MM.1S (cell line): ENCODE measurements at regions not wholly inside any gene's neighbourhood (a gene's known extent, or its start where the extent isn't known, plus 50 kb on each side); places are given as distances from the start of the nearest gene placed in this dataset.

ENCODE experiments used
- DNase-seq: peaks from one replicate; pipeline ENCODE4 v3.0.0-alpha.2; 2015
- H2AFZ ChIP-seq: fragments of 300-600 bp; sonication (generic); 2 replicates; pipeline ENCODE4 v1.6.0; 2016; ENCODE audit warnings: antibody characterized with exemption, low read length
- H3F3A ChIP-seq: fragments of 300-600 bp; sonication (generic); 2 replicates; pipeline ENCODE4 v1.6.1; 2016; ENCODE audit warnings: mild to moderate bottlenecking, antibody characterized with exemption, low read length, moderate library complexity, mixed read lengths; ENCODE audit not compliant: insufficient read depth
- H3K27ac ChIP-seq: fragments of 300-600 bp; sonication (generic); 2 replicates; pipeline ENCODE4 v1.5.1; 2016; ENCODE audit warnings: mild to moderate bottlenecking, low read length
- H3K27me3 ChIP-seq: fragments of 300-600 bp; sonication (generic); replicated peaks from 2 replicates; pipeline ENCODE4 v1.6.0; 2016; ENCODE audit warnings: low read length; ENCODE audit not compliant: insufficient read depth
- H3K36me3 ChIP-seq: fragments of 300-600 bp; sonication (generic); replicated peaks from 2 replicates; pipeline ENCODE4 v1.6.1; 2016; ENCODE audit warnings: mild to moderate bottlenecking, low read length, mixed read lengths; ENCODE audit not compliant: insufficient read depth
- H3K4me1 ChIP-seq: fragments of 300-600 bp; sonication (generic); 2 replicates; pipeline ENCODE4 v1.6.1; 2016; ENCODE audit warnings: low read length, mixed read lengths
- H3K4me2 ChIP-seq: fragments of 300-600 bp; sonication (generic); 2 replicates; pipeline ENCODE4 v1.6.0; 2016; ENCODE audit warnings: low read depth, low read length
- H3K4me3 ChIP-seq: fragments of 300-600 bp; sonication (generic); 2 replicates; pipeline ENCODE4 v1.5.1; 2016; ENCODE audit warnings: low read length, mixed read lengths
- H3K79me2 ChIP-seq: fragments of 300-600 bp; sonication (generic); 2 replicates; pipeline ENCODE4 v1.6.1; 2016; ENCODE audit warnings: mixed run types, low read length, mixed read lengths
- H3K9ac ChIP-seq: fragments of 300-600 bp; sonication (generic); 2 replicates; pipeline ENCODE4 v1.6.1; 2016; ENCODE audit warnings: low read length, mixed read lengths
- H3K9me2 ChIP-seq: fragments of 300-600 bp; sonication (generic); replicated peaks from 2 replicates; pipeline ENCODE4 v1.6.1; 2016; ENCODE audit warnings: mild to moderate bottlenecking, low read length, mixed read lengths; ENCODE audit not compliant: insufficient read depth
- H3K9me3 ChIP-seq: fragments of 300-600 bp; sonication (generic); replicated peaks from 2 replicates; pipeline ENCODE4 v1.6.1; 2016; ENCODE audit warnings: mild to moderate bottlenecking, low read length, mixed read lengths; ENCODE audit not compliant: insufficient read depth
- H4K20me1 ChIP-seq: fragments of 300-600 bp; sonication (generic); 2 replicates; pipeline ENCODE4 v1.6.1; 2016; ENCODE audit warnings: mild to moderate bottlenecking, low read length, moderate library complexity, mixed read lengths; ENCODE audit not compliant: insufficient read depth
- EZH2 ChIP-seq: fragments of 300-600 bp; sonication (generic); optimal IDR thresholded peaks from 2 replicates; pipeline ENCODE3; 2017; ENCODE audit warnings: low read depth, mild to moderate bottlenecking, antibody characterized with exemption, low read length, mixed read lengths
- EZH2phosphoT487 ChIP-seq: fragments of 300-600 bp; sonication (generic); IDR thresholded peaks from 2 replicates; pipeline ENCODE4 v1.6.1; 2018; ENCODE audit warnings: antibody characterized with exemption, low read length
- TF ChIP-seq, protein P1 (sequence below): fragments of 300-600 bp; sonication (generic); IDR thresholded peaks from 2 replicates; pipeline ENCODE4 v1.5.1; 2016; ENCODE audit warnings: antibody characterized with exemption, low read length, mixed read lengths

DNA sequence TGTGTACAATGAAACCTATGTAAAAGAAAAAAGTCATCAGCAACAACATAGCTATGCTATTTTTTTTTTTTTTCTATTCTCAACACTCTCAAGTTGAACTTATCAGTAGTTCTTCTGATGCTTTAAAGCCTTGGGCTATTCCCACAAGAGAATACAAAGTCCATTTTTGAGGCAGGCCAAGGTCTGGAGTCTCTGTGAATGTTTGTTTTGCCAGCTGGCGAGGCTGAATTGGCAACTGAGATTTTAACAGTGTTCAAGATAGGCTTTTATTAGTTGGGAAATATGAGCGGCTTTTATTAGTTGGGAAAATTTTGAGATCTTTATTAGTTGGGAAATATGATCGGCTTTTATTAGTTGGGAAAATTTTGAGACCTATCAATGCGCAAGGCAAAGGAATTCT, 336.6 kb downstream of the SLITRK2 start:
- no peaks in the 10 kb centered on the region for H3K36me3 ChIP-seq
- H3K79me2 ChIP-seq: no peaks in the 10 kb centered on the region
- no peaks in the 10 kb centered on the region for H3K9me3 ChIP-seq
- no peak overlapping the region for H3K4me3 ChIP-seq
- no peaks in the 10 kb centered on the region for H3K9me2 ChIP-seq
- no peak overlapping the region for H2AFZ ChIP-seq
- no peaks in the 10 kb centered on the region for H3K4me1 ChIP-seq
- H3K27ac ChIP-seq: no peak overlapping the region
- DNase-seq: no peak
- H3K4me2 ChIP-seq: no peak overlapping the region
- no peaks in the 10 kb centered on the region for H3K27me3 ChIP-seq
- H4K20me1 ChIP-seq: no peaks in the 10 kb centered on the region
- H3F3A ChIP-seq: no peaks in the 10 kb centered on the region
- TF ChIP-seq EZH2phosphoT487 (no peak), EZH2 (no peak)
- TF ChIP-seq, protein P1, sequence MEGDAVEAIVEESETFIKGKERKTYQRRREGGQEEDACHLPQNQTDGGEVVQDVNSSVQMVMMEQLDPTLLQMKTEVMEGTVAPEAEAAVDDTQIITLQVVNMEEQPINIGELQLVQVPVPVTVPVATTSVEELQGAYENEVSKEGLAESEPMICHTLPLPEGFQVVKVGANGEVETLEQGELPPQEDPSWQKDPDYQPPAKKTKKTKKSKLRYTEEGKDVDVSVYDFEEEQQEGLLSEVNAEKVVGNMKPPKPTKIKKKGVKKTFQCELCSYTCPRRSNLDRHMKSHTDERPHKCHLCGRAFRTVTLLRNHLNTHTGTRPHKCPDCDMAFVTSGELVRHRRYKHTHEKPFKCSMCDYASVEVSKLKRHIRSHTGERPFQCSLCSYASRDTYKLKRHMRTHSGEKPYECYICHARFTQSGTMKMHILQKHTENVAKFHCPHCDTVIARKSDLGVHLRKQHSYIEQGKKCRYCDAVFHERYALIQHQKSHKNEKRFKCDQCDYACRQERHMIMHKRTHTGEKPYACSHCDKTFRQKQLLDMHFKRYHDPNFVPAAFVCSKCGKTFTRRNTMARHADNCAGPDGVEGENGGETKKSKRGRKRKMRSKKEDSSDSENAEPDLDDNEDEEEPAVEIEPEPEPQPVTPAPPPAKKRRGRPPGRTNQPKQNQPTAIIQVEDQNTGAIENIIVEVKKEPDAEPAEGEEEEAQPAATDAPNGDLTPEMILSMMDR: no peak
- no peak overlapping the region for H3K9ac ChIP-seq

DNA sequence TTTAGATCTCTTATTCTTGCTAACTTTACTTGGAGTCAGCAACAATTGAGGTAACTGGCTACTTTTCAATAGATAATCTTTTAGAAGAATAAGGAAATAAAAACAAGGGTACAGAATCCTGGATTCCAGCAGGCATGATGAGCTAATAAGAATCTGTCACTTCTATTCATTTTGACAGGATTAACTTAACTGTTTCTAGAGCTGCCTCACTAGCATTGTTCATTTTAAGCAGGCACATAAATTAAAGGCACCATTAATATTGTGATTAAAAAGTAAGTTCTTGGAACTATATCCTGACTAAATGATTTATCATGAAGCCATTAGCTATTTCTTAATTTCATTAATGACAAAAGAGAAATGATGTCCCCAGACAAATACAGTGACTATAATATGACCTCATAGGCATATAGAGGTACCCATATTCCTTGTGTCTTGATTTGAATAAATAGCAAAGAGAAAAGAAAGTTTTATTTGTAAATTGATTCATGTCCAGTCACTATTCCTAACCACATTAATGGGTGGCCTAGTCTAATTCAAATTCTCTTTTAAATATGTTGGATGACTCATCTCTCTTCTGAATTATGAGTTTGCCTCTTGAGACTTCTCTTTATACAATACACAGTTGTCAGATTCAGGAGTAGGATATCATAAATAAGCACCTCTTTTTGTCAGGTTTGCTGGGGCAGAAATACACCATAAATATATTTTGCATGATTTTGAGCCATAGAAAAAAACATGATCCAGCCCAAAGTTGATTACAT, 343.0 kb downstream of the SLITRK2 start:
- H3K27me3 ChIP-seq: no peaks in the 10 kb centered on the region

DNA sequence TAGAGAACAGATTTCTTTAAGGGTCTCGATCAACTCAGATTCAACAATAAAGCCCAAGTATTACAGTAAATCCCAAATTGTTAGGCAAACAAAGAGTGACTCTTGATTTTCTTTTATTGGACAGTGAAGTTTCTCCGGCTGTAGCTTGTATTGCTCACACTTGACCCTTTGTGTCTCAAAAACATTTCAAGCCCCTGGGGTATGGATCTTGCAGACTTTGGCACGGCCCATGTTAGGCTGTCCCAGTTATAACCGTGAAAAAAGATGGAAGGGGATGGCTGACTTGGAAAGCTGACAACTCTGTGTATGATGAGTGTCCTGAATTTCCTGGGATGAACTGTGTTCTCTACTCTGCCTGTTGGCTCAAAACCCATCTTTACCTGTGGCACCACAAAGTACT, 356.1 kb downstream of the SLITRK2 start:
- Histone ChIP-seq H3K4me3 (no peak overlapping the region), H3K9me3 (no peaks in the 10 kb centered on the region), H2AFZ (no peak overlapping the region), H3K4me2 (no peak overlapping the region), H3K27ac (no peak overlapping the region), H3F3A (no peaks in the 10 kb centered on the region), H4K20me1 (no peaks in the 10 kb centered on the region), H3K36me3 (no peaks in the 10 kb centered on the region), H3K4me1 (no peaks in the 10 kb centered on the region), H3K9me2 (no peaks in the 10 kb centered on the region), H3K79me2 (no peaks in the 10 kb centered on the region), H3K9ac (no peak overlapping the region), H3K27me3 (no peaks in the 10 kb centered on the region)
- TF ChIP-seq, protein P1: no peak
- no peak for TF ChIP-seq EZH2phosphoT487
- TF ChIP-seq EZH2: no peak
- no peak for DNase-seq

More for the DNA sequence above, 343.0 kb downstream of the SLITRK2 start:
- no peak overlapping the region for H3K27ac ChIP-seq
- H3K4me3 ChIP-seq: no peak overlapping the region
- no peaks in the 10 kb centered on the region for H3K9me2 ChIP-seq
- H3K4me1 ChIP-seq: no peaks in the 10 kb centered on the region
- H3K79me2 ChIP-seq: no peaks in the 10 kb centered on the region
- no peaks in the 10 kb centered on the region for H4K20me1 ChIP-seq
- no peak for DNase-seq
- no peak for TF ChIP-seq EZH2
- TF ChIP-seq EZH2phosphoT487: no peak
- TF ChIP-seq, protein P1: no peak
- H3K9ac ChIP-seq: no peak overlapping the region
- H3F3A ChIP-seq: no peaks in the 10 kb centered on the region
- H2AFZ ChIP-seq: no peak overlapping the region
- no peaks in the 10 kb centered on the region for H3K9me3 ChIP-seq
- no peak overlapping the region for H3K4me2 ChIP-seq
- no peaks in the 10 kb centered on the region for H3K36me3 ChIP-seq
